Kidney (tissue), 13 donors: ENCODE measurements at regions not wholly inside any gene's neighbourhood (a gene's known extent, or its start where the extent isn't known, plus 50 kb on each side); places are given as distances from the start of the nearest gene placed in this dataset.
"Not testable (repeated sequence)": the region's sequence is repeated elsewhere in the genome, so short reads cannot be mapped to it uniquely, and the experiment has no call there.

Source experiments
- DNase-seq, 5 donors: peaks; one replicate each; pipeline ENCODE4 v3.0.0-alpha.2; 2013 to 2020
- FAIRE-seq: peaks from 2 replicates; lab custom pipeline; 2012; peaks lifted over from hg19 to GRCh38; lab: Jason Lieb, UNC
- H3K27ac ChIP-seq, 2 donors: one replicate each; pipeline ENCODE4 v1.7.0; 2013; ENCODE audit warnings: low read depth in 2 of 2, low read length in 2 of 2, inconsistent platforms in 1 of 2
- H3K27me3 ChIP-seq: one replicate; pipeline ENCODE4 v1.7.1; 2013; ENCODE audit warnings: low read length, inconsistent platforms; ENCODE audit not compliant: control insufficient read depth, insufficient read depth
- H3K36me3 ChIP-seq, 3 donors: one replicate each; pipeline versions ENCODE4 v1.7.0 to v1.7.1; 2013; ENCODE audit warnings: low read length in 3 of 3, control low read depth in 1 of 3, inconsistent platforms in 1 of 3; ENCODE audit not compliant: insufficient read depth in 3 of 3, control insufficient read depth in 2 of 3
- H3K4me1 ChIP-seq, 3 donors: one replicate each; pipeline versions ENCODE4 v1.7.0 to v1.7.1; 2013; ENCODE audit warnings: low read length in 3 of 3, inconsistent platforms in 1 of 3, low read depth in 1 of 3; ENCODE audit not compliant: control insufficient read depth in 2 of 3, insufficient read depth in 2 of 3
- H3K4me3 ChIP-seq, 3 donors: one replicate each; pipeline versions ENCODE4 v1.7.0 to v1.8.1; 2013; ENCODE audit warnings: low read length in 3 of 3, control low read depth in 1 of 3, inconsistent platforms in 1 of 3
- H3K9ac ChIP-seq, 3 donors: one replicate each; pipeline versions ENCODE4 v1.7.0 to v1.7.1; 2013; ENCODE audit warnings: low read length in 3 of 3, control low read depth in 1 of 3, inconsistent platforms in 1 of 3
- H3K9me3 ChIP-seq, 3 donors: one replicate each; pipeline versions ENCODE4 v1.7.0 to v1.7.1; 2013; ENCODE audit warnings: low read length in 3 of 3, control low read depth in 1 of 3, inconsistent platforms in 1 of 3; ENCODE audit not compliant: control insufficient read depth in 2 of 3, insufficient read depth in 1 of 3
- CTCF ChIP-seq: IDR thresholded peaks from 3 replicates; pipeline ENCODE4 v1.5.1; 2012; ENCODE audit warnings: mild to moderate bottlenecking, moderate library complexity, borderline replicate concordance; ENCODE audit not compliant: insufficient read depth; ENCODE audit errors: extremely low read depth
- intact Hi-C: fragments of 100-400 bp; cut with DNase I; formaldehyde crosslinking; loops from one replicate; pipeline ENCODE4 v1.11.1; 2022
- donor health status: control.
- donor health status: control.
- donor health status: control.
- donor health status: control.
- donor health status: control.
- donor health status: DM: yes; HTN: yes; CAD: no.
- donor health status: Normal renal cell carcinoma (clear cell type).

- Histone ChIP-seq H3K4me3 (no peak overlapping the region), H3K9me3 (no peaks in the 10 kb centered on the region), H3K27me3 (no peaks in the 10 kb centered on the region), H3K9ac (no peak overlapping the region), H3K27ac (no peak overlapping the region), H3K36me3 (no peaks in the 10 kb centered on the region), H3K4me1 (peaks cover 0 to 3% (median 0%) of the 10 kb centered on the region in 3 donors)
- no peak for TF ChIP-seq CTCF
- no peak for DNase-seq
- intact Hi-C loops = no loop called here
- FAIRE-seq = no peak
These were observed 126.0 kb upstream of the RBPJ start for GRCh38 chr4:26194764-26195163.

GRCh38 chr4:26196567-26196966 lies 124.2 kb upstream of the RBPJ start:
- FAIRE-seq = no peak
- no peaks in the 10 kb centered on the region for H3K36me3 ChIP-seq
- no peak for DNase-seq

DNA sequence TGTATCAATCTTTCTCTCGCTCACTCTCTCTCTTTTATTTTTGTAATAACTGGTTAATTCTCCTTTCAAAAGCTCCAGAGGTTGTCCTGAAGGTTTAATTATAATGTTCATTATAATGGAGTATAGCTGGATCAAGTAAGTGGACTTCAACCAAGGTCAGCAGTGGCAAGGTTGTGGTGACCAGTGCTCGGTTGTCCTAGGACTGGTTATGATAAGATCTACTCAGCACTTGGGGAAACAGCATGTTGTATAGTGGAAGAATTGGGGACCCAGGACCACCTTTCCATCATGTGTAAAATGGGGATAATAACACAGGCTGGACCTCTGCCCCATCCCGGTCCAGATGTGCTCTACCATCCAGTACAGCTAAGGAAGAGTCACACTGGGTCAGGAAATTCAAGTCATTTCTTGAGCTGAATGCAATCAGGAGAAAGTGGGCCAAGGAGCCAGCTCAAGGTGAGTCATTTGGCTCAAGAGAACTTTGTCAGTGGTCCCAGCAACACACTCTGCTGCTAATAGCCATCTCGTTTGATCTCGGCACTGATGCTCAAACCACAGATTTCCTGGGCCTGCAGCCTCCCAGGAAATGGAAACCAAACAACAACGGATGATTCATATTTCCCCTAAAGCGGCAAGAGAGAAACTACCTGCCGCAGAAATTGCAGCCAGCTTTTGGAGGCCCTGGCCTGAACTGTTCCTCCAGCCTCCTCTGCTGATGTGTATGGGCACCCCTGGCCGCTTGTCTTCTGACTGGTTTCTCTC lies 123.6 kb upstream of the RBPJ start:
- DNase-seq (no peak), FAIRE-seq (no peak)
- Histone ChIP-seq H3K4me1 (peaks cover 0 to 3% (median 0%) of the 10 kb centered on the region in 3 donors), H3K9ac (no peak overlapping the region), H3K36me3 (no peaks in the 10 kb centered on the region), H3K4me3 (no peak overlapping the region), H3K27ac (no peak overlapping the region), H3K27me3 (no peaks in the 10 kb centered on the region), H3K9me3 (no peaks in the 10 kb centered on the region)
- TF ChIP-seq CTCF = no peak
- intact Hi-C loops = no loop called here

More at GRCh38 chr4:26196567-26196966, 124.2 kb upstream of the RBPJ start:
- Histone ChIP-seq H3K4me1 (peaks cover 0 to 3% (median 0%) of the 10 kb centered on the region in 3 donors), H3K9me3 (no peaks in the 10 kb centered on the region), H3K4me3 (no peak overlapping the region), H3K27ac (no peak overlapping the region), H3K9ac (no peak overlapping the region), H3K27me3 (no peaks in the 10 kb centered on the region)
- no peak for TF ChIP-seq CTCF
- intact Hi-C loops = no loop called here

GRCh38 chr4:26198931-26199330 lies 121.9 kb upstream of the RBPJ start:
- peak in 1 of 5 donors; percentile 26 for DNase-seq
- intact Hi-C loops, H3K9ac ChIP-seq, H3K27ac ChIP-seq, H3K4me1 ChIP-seq, H3K4me3 ChIP-seq, H3K27me3 ChIP-seq, H3K9me3 ChIP-seq, H3K36me3 ChIP-seq, FAIRE-seq: not testable (repeated sequence)
